ENCODE measurements at regions not wholly inside any gene's neighbourhood (a gene's known extent, or its start where the extent isn't known, plus 50 kb on each side); places are given as distances from the start of the nearest gene placed in this dataset.

GRCh38 chr6:132868057-132868456 is 53.7 kb downstream of the RPS12 start:
- DNase-seq = no peak

DNA sequence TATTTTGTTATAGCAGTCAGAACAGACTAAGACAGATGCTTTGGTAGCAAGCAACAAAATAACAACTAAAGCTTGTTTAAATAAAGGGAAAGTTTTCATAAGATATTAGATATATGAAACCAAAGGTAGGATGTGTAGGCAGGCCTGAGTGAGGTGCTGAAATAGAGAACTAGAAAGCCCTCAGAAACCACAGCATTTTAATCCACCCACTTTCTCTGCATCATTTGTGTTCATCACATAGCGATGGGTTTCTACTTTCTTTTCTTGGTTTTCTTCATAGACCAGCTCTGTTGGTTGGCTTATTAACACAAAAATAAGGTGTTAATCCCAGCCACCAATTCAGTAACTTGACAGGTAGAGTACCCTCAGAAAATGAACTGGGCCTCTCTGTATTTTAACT is 58.6 kb downstream of the RPS12 start:
- DNase-seq = no peak

DNA sequence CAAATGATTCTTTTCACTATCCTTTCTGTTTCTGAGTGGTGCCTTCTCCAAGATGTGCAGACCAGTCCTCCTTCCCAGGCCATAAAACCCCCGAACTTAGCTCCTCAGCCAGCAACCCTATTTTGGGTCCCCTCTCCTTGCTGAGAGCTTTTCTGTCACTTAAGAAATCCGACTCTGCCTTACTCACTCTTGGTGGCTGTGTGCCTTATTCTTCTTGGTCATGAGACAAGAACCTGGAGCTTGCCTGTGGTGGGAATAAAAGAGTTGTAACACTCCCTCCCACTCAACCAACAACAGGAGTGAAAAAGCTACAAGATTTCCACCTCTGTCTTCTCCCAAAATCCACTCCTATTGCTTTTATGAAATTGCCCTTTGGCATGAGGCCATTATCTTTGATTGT is 62.6 kb downstream of the RPS12 start:
- no peak for DNase-seq

DNA sequence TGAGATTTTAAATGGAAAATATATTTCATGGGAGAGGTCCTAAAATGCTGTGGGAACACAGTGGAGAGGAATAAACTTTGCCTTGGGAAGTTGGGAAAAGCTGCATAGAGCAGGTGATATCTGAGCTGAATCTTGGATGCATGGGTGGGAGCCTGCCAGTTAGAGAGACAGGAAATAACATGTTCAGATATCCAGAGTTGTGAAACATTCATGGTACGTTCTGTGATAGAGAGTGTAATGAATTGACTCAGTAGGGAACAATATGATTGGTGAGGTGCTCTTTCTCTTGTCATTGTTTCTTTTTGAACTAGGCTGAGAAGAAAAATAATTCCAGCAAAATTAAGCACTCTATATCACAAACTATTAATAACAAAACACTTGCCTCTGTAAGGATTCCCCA is 72.8 kb downstream of the RPS12 start:
- no peak for DNase-seq

DNA sequence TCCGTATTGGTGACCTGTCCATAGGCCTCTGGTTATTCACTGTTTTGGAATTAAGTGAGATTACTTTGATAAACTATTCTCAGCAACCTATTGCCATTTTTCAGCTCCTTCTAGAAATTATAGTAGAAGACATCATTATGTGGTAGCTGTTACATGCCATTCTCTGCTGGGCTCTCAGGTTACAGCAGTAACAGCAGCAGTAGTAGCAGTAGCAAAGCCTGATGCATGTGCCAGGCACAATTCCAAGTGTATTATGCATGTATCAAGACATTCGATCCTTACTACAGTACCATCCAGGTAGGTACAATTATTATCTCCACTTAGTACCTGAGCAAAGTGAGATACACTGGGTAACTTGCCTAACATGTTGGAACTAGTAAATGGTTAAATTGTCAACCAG is 74.3 kb downstream of the RPS12 start:
- DNase-seq = no peak

DNA sequence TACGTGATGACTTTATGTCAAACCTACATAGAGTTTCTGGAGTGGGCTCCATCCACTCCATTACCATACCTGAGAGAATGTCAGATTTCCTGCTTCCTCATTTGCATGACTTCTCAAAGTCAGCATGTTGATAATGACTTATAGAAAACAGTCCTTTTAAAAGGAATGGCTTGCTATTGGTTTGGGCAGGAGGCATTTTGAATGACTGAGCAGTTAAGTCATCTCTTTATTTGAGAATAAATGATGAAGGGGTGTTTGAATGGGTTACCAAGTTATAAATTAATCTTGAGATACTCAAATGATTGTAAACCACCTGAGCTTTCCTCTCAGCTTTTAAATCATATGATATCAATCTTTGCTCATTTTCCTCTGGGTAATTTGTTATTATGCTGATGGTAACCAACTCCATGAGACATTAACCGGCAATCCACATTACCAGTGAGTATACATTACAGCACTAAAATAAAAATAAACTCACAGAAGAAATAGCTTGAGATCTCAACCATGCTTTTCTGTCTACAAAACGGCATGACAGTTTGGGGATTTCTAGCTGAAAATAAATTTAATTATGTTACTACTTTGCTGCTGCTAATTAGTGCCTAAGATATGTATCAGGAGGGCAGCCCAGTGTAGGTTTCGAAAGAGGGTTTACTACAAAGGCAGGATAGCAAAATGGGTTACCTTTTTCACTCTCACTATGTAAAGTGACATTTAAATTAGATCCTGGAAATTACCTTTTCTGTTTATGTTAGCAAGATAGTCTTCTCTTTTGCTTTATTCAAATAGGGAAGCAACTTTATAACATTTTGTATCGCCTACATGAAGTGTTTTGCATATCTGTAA is 78.8 kb downstream of the RPS12 start:
- DNase-seq = no peak

- no peak for DNase-seq
Observed at GRCh38 chr6:132893772-132894490, 79.6 kb downstream of the RPS12 start.

GRCh38 chr6:132898376-132898775 is 84.0 kb downstream of the RPS12 start:
- DNase-seq = no peak

DNA sequence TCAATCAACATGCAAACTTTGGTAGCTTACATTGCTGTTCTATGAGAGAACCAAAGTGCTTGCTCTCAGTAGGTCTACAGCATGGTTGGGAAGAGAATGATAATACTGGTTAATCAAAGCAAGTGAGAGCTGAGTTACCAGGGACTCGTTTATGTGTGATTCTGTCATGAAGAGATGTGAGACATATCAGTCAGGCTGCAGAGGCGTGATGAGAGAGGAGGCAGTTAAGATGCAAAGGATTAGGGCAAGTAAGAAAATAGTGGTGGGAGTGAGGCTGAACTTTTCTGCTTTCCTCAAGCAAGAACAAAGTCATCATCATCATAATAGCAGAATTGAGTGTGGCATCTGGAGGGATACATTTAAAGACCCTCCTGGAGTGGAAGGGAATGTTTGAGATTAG is 86.5 kb downstream of the RPS12 start:
- no peak for DNase-seq

DNA sequence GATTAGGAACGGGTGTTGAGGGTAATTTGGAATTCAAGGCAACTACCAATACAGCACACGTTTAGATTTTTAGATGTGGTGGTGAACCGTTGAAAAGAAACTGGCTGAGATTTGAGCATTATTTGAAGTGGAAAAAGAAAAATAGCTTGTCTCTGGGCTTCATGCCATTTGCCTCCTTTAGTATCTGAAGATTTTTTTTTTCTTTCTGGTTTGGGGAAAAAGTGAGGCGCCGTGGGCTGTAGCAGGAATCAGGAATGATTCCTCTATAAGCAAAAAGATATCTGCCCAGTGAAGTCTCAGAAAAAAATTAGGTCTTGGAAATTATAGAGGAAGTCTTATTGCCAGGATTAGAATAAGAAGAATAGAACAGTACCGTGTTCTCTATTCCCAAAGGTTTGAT is 88.5 kb downstream of the RPS12 start:
- DNase-seq = no peak

DNA sequence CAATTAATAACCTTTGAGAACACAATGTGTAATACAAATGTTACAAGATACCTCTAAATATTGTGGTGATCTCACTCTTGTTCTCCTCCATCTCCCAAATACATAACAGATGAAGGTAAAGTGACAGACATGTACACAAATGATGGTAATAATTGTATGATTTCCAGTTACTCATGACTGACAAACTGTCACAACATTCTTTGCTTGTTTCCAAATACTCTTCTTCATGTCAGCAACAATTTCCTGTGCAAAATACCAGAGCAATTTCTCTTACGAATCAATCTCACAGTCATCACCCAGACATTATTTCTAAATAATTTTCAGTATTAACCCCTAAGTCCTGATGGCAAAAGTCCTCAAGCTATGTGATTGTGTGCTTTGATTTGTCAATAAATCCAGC is 92.9 kb downstream of the RPS12 start:
- no peak for DNase-seq

DNA sequence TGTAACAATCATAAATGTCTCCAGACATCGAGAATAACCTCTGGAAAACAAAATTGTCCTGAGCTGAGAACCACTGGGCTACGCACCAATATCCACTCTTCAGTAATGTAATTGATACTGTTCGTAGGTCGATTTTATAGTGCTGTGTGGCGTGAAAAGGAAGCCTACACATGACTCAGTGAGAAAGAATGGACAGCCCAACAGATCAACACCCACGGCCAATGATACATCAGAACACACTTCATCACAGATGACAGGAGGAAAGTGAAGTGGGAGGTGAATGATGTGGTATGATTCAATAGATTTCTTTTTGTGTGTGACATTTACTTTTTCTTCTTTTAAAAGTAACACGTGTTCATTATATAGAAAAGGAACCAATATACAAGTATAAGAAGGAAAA is 93.5 kb downstream of the RPS12 start:
- DNase-seq = no peak

GRCh38 chr6:132909742-132910141 is 95.4 kb downstream of the RPS12 start:
- no peak for DNase-seq

DNA sequence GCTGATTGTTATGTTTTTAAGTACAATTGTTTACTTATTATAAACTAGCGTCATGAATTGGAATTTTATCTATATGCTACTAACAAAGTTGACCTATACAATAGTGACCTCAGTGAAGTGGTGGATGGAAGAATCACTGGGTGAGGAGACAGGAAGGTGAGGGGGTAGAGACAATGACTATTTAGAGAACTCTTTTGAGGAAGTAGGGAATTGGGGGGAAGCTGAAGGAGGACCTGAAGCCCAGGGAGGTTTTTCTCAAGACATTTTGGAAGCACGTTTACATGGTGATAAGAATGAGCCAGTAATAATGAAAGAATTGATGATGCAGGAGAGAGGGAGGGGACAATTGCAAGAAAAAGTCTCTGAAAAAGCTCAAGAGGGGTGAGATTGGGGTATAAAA is 96.4 kb downstream of the RPS12 start:
- DNase-seq = no peak

- no peak for DNase-seq
Observed at GRCh38 chr6:132919045-132919860, 104.9 kb downstream of the RPS12 start.

GRCh38 chr6:132927713-132928112 is 113.3 kb downstream of the RPS12 start:
- DNase-seq = no peak

DNA sequence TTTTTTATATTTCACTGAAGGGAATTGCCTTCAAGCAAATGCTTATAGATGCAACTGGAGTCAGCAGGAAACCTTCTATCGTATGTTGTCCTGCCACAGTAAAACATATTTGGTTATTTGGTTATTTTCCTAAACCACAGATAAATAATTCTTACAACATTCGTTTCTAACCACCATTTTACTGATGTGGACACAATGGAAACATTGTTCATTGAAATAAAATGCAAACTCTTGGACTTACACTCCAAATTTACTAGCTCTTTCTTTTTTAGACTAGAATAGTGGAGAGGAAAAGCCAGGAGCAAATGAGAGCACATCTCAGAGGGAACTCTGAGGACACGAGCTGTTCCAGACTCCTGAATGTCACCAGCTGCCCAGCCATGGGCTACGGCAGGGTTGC is 114.8 kb downstream of the RPS12 start:
- DNase-seq = no peak

GRCh38 chr6:132931313-132931712 is 116.9 kb downstream of the RPS12 start:
- no peak for DNase-seq

GRCh38 chr6:132931936-132932514 is 117.7 kb downstream of the RPS12 start:
- DNase-seq = no peak

DNA sequence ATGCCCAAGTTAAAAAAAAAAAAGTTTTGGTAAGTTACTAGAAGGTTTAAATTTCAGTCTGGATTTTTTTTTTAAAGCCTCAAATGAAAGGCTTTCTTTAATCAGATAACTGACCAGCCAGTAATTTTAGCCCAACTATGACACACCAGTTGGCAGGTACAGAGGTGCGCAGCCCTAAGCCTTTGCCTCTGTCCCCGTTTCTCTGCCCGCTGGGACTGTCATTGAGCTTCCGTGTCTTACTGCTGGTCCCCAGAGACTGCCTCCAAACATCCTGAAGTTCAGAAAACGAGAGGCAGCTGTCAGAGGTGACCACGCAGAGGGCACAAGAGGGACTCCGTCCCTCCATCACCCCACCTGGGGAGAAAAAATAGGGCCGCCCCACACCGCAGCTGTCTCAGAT is 118.2 kb downstream of the RPS12 start:
- DNase-seq = no peak

- DNase-seq = no peak
Observed at GRCh38 chr6:132933090-132933489, 118.7 kb downstream of the RPS12 start.

DNA sequence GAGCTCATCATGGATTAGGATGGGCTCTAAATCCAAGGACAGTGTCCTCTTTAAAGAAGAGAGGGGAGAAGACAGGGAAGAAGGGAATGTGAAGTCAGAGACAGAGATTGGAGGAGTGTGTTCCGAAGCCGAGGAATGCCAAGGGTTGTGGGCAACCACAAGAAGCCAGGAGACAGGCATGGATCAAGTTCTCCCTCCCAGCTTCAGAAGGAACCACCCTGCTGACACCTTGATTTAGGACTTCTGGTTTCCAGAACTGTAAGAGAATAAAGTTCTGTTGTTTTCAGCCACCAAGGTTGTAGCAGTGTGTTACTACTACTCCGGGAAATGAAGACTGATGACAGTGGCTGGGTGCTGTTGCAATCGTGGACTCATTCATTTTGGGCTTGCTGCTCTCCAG is 120.1 kb downstream of the RPS12 start:
- DNase-seq = no peak

DNA sequence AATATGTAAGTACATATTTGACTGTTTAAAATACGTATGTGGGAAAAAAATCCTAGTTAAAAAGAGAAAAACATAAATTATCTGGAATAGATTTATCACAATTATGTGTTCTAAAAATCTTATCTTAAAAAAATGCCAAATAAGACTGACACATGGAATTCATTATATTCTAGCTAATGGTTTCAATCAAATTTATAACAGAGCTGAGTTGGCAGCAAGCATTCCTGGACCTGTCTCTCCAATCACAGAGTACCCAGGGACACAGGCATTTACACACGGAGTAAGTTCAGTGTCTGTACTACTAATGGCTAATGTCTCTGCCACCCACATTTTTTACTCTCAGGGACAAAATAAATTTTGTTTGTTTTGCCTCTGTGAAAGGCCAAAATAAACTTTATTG is 122.3 kb downstream of the RPS12 start:
- no peak for DNase-seq

Data from NCI-H187 treated with DMSO at 0.1 percent for 48 hours (cell line).